ENCODE measurements at regions not wholly inside any gene's neighbourhood (a gene's known extent, or its start where the extent isn't known, plus 50 kb on each side); places are given as distances from the start of the nearest gene placed in this dataset.

- ATAC-seq: no peak
- no peak for TF ChIP-seq POU6F1 (CRISPR knock-in tag; IDR thresholded peaks at IDR 0.05; ENCODE audit: borderline replicate concordance, low read depth)
Measured at GRCh38 chr4:58808817-58809216, 1698.6 kb upstream of the IGFBP7 start.

DNA sequence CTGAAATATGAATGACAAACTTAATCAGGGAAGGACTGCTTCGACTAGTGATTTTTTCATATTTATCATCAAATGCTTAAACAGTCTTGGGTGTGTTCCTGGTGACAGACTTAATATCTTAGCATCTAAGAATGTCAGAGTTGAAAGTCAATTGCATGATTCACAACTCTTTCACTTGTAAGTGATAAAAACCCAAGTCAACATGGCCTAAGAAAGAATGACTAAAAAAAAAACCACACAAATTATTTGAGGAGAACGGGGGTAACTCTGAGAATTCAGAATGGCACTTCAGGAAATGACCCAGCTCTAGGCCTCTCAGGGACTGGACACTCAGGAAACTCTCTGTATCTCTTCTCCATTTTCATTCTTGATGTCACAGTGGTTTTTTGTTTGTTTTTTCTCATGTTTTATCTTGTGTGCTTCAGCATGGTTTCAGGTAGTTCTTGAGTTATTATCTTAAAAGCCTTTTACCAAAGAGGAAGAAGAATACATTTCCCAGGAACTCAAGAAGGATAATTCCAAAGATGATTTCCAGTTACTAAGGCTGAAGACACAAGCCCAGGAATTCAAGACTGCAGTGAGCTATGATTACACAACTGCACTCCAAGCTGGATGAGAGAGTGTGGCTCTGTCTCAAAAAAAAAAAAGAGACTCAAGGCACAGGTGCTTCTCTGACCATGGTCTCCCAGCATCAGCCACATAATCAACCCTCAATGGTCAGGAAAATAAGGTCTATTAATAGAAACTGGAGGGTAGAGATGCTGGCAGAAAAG lies 1697.8 kb upstream of the IGFBP7 start:
- no peak for ATAC-seq

DNA sequence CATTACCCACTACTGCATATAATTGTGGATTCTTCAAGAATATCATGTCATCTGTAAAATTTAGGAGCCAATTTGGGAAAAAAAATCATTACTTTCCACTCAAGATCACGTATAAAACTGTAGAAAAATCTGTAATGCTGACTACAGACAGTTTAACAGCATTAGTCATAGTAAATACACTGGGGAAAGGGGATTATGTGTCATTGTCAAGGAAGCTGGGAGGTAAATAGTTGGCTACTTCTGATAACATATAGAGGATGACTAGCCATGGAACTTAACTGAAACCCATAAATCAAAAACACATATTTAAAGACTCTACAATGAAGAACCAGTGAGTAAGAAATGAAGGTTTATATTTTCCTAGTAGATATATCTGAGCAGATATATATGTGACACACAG lies 1666.4 kb upstream of the IGFBP7 start:
- TF ChIP-seq PATZ1 (CRISPR knock-in tag; IDR thresholded peaks at IDR 0.05; ENCODE audit: borderline replicate concordance): no peak
- no peak for TF ChIP-seq TSHZ2 (CRISPR knock-in tag; IDR thresholded peaks at IDR 0.05)
- peak; percentile 40; the same call in 1 of the 2 replicates for TF ChIP-seq ISL1 (CRISPR knock-in tag; IDR thresholded peaks at IDR 0.05)
- TF ChIP-seq CREB5 (CRISPR knock-in tag; IDR thresholded peaks at IDR 0.05; ENCODE audit: low read depth): no peak
- TF ChIP-seq CSDC2 (CRISPR knock-in tag; IDR thresholded peaks at IDR 0.05): no peak
- no peak for TF ChIP-seq BACH2 (CRISPR knock-in tag; IDR thresholded peaks at IDR 0.05; ENCODE audit: borderline replicate concordance)
- TF ChIP-seq GLIS3 (CRISPR knock-in tag; IDR thresholded peaks at IDR 0.05): no peak
- no peak for TF ChIP-seq ZNF8 (CRISPR knock-in tag; IDR thresholded peaks at IDR 0.05)
- ATAC-seq: no peak

More for the DNA sequence above, 1697.8 kb upstream of the IGFBP7 start:
- no peak for TF ChIP-seq SNAI2 (CRISPR knock-in tag; IDR thresholded peaks at IDR 0.05)
- TF ChIP-seq ISL1 (CRISPR knock-in tag; IDR thresholded peaks at IDR 0.05): no peak
- TF ChIP-seq RARB (CRISPR knock-in tag; IDR thresholded peaks at IDR 0.05): no peak
- no peak for TF ChIP-seq TOX (CRISPR knock-in tag; IDR thresholded peaks at IDR 0.05; ENCODE audit: borderline replicate concordance)

DNA sequence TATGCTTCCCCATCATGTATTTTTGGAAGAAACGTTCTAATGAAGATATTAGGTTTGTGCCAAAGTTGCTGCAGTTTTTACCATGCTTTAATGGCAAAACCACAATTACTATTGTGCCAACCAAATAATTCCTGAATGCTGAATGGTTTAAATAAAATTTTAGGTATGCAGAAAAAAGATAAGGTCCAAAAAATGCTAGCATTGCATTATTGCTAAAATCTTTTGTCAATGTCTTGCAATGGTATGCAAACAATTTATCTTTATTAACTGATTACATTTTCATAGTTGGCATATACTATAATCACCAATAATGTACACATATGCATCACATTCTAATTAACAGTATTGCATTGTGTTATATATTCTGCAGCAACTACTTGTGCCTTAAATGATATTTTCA lies 1657.4 kb upstream of the IGFBP7 start:
- no peak for ATAC-seq
- TF ChIP-seq TCF4 (CRISPR knock-in tag; IDR thresholded peaks at IDR 0.05; ENCODE audit: borderline replicate concordance): no peak
- TF ChIP-seq TSHZ2 (CRISPR knock-in tag; IDR thresholded peaks at IDR 0.05): no peak
- no peak for TF ChIP-seq BACH2 (CRISPR knock-in tag; IDR thresholded peaks at IDR 0.05; ENCODE audit: borderline replicate concordance)
- no peak for TF ChIP-seq POU6F1 (CRISPR knock-in tag; IDR thresholded peaks at IDR 0.05; ENCODE audit: borderline replicate concordance, low read depth)
- no peak for TF ChIP-seq ARNTL (CRISPR knock-in tag; IDR thresholded peaks at IDR 0.05; ENCODE audit: borderline replicate concordance, low read depth)
- TF ChIP-seq CSDC2 (CRISPR knock-in tag; IDR thresholded peaks at IDR 0.05): no peak
- no peak for TF ChIP-seq SNAI2 (CRISPR knock-in tag; IDR thresholded peaks at IDR 0.05)
- no peak for TF ChIP-seq ZNF8 (CRISPR knock-in tag; IDR thresholded peaks at IDR 0.05)
- TF ChIP-seq ZFP3 (CRISPR knock-in tag; IDR thresholded peaks at IDR 0.05): no peak
- TF ChIP-seq ZNF565 (CRISPR knock-in tag; conservative IDR thresholded peaks at IDR 0.05; ENCODE audit: low read depth): no peak
- TF ChIP-seq TOX (CRISPR knock-in tag; IDR thresholded peaks at IDR 0.05; ENCODE audit: borderline replicate concordance): no peak
- no peak for TF ChIP-seq CREB5 (CRISPR knock-in tag; IDR thresholded peaks at IDR 0.05; ENCODE audit: low read depth)

Data from SK-N-SH treated with all-trans-retinoic acid at 6 μM for 48 hours (cell line).